ENCODE measurements at regions not wholly inside any gene's neighbourhood (a gene's known extent, or its start where the extent isn't known, plus 50 kb on each side); places are given as distances from the start of the nearest gene placed in this dataset.

GRCh38 chr6:85134172-85134571 lies 315.7 kb upstream of the NT5E start:
- TF ChIP-seq CTCF (IDR thresholded peaks at IDR 0.05; ENCODE audit: insufficient read depth, low read depth, low read length) (no peak), EZH2 (IDR thresholded peaks at IDR 0.05; ENCODE audit: insufficient read depth, low read length) (no peak)
